Activated CD4-positive, alpha-beta T cell treated with anti-CD3 and anti-CD28 coated beads, Interleukin-2, amount 10 ng/mL, durations not matched to agents 24 days and 14 days (primary cell): ENCODE measurements at regions not wholly inside any gene's neighbourhood (a gene's known extent, or its start where the extent isn't known, plus 50 kb on each side); places are given as distances from the start of the nearest gene placed in this dataset.

Experiments used
- DNase-seq: peaks from one replicate; pipeline ENCODE4 v3.0.0; 2022
- H3K27ac Mint-ChIP-seq: one replicate; pipeline ENCODE4 v1.8.0; 2022; ENCODE audit warnings: mild to moderate bottlenecking, mixed read lengths
- H3K27me3 Mint-ChIP-seq: one replicate; pipeline ENCODE4 v1.8.0; 2022; ENCODE audit warnings: mixed read lengths
- H3K36me3 Mint-ChIP-seq: one replicate; pipeline ENCODE4 v1.8.0; 2022; ENCODE audit warnings: low read depth, mild to moderate bottlenecking, mixed read lengths
- H3K4me1 Mint-ChIP-seq: one replicate; pipeline ENCODE4 v1.8.0; 2021; ENCODE audit warnings: mixed read lengths
- H3K4me3 Mint-ChIP-seq: one replicate; pipeline ENCODE4 v1.8.0; 2022; ENCODE audit warnings: mild to moderate bottlenecking, moderate library complexity, mixed read lengths
- H3K9me3 Mint-ChIP-seq: one replicate; pipeline ENCODE4 v1.8.0; 2021; ENCODE audit warnings: mixed read lengths
- intact Hi-C: fragments of 100-400 bp; cut with micrococcal nuclease; formaldehyde crosslinking; loops from one replicate; pipeline ENCODE4 v1.15.1; 2023

GRCh38 chr2:125857971-125858794, 797.8 kb upstream of the GYPC start:
- no peaks in the 10 kb centered on the region for H3K36me3 Mint-ChIP-seq
- no peak overlapping the region for H3K27ac Mint-ChIP-seq
- H3K4me1 Mint-ChIP-seq = no peaks in the 10 kb centered on the region
- intact Hi-C loops = no loop called here
- DNase-seq = no peak
- H3K27me3 Mint-ChIP-seq = no peaks in the 10 kb centered on the region
- H3K4me3 Mint-ChIP-seq = no peak overlapping the region
- no peaks in the 10 kb centered on the region for H3K9me3 Mint-ChIP-seq

- DNase-seq = no peak
- no peak overlapping the region for H3K27ac Mint-ChIP-seq
- H3K27me3 Mint-ChIP-seq = no peaks in the 10 kb centered on the region
- intact Hi-C loops = no loop called here
- no peaks in the 10 kb centered on the region for H3K9me3 Mint-ChIP-seq
- H3K4me1 Mint-ChIP-seq = no peaks in the 10 kb centered on the region
- no peak overlapping the region for H3K4me3 Mint-ChIP-seq
- no peaks in the 10 kb centered on the region for H3K36me3 Mint-ChIP-seq
Measured at GRCh38 chr2:125861461-125861860, 794.5 kb upstream of the GYPC start.

- no peaks in the 10 kb centered on the region for H3K27me3 Mint-ChIP-seq
- no peak for DNase-seq
- no peaks in the 10 kb centered on the region for H3K36me3 Mint-ChIP-seq
- intact Hi-C loops = no loop called here
- H3K9me3 Mint-ChIP-seq = no peaks in the 10 kb centered on the region
- H3K27ac Mint-ChIP-seq = no peak overlapping the region
- H3K4me3 Mint-ChIP-seq = no peak overlapping the region
- no peaks in the 10 kb centered on the region for H3K4me1 Mint-ChIP-seq
Measured at GRCh38 chr2:125867908-125868307, 788.0 kb upstream of the GYPC start.

GRCh38 chr2:125870264-125870663, 785.7 kb upstream of the GYPC start:
- Mint-ChIP-seq H3K9me3 (no peaks in the 10 kb centered on the region), H3K4me1 (no peaks in the 10 kb centered on the region), H3K36me3 (no peaks in the 10 kb centered on the region), H3K4me3 (no peak overlapping the region), H3K27ac (no peak overlapping the region), H3K27me3 (no peaks in the 10 kb centered on the region)
- intact Hi-C loops = no loop called here
- DNase-seq = no peak

GRCh38 chr2:125870746-125871145, 785.2 kb upstream of the GYPC start:
- H3K9me3 Mint-ChIP-seq = no peaks in the 10 kb centered on the region
- intact Hi-C loops = no loop called here
- H3K27me3 Mint-ChIP-seq = no peaks in the 10 kb centered on the region
- no peaks in the 10 kb centered on the region for H3K4me1 Mint-ChIP-seq
- DNase-seq = no peak
- H3K4me3 Mint-ChIP-seq = no peak overlapping the region
- no peak overlapping the region for H3K27ac Mint-ChIP-seq
- H3K36me3 Mint-ChIP-seq = no peaks in the 10 kb centered on the region

GRCh38 chr2:125874564-125874963, 781.4 kb upstream of the GYPC start:
- no peak overlapping the region for H3K27ac Mint-ChIP-seq
- no peak for DNase-seq
- no peaks in the 10 kb centered on the region for H3K36me3 Mint-ChIP-seq
- H3K27me3 Mint-ChIP-seq = no peaks in the 10 kb centered on the region
- no peaks in the 10 kb centered on the region for H3K9me3 Mint-ChIP-seq
- intact Hi-C loops = no loop called here
- no peaks in the 10 kb centered on the region for H3K4me1 Mint-ChIP-seq
- no peak overlapping the region for H3K4me3 Mint-ChIP-seq

- Mint-ChIP-seq H3K4me1 (no peaks in the 10 kb centered on the region), H3K4me3 (no peak overlapping the region), H3K27ac (no peak overlapping the region), H3K9me3 (peaks cover 11% of the 10 kb centered on the region), H3K36me3 (no peaks in the 10 kb centered on the region), H3K27me3 (no peaks in the 10 kb centered on the region)
- intact Hi-C loops = no loop called here
- no peak for DNase-seq
Measured at GRCh38 chr2:125885340-125885739, 770.6 kb upstream of the GYPC start.

GRCh38 chr2:125886153-125886552, 769.8 kb upstream of the GYPC start:
- Mint-ChIP-seq H3K36me3 (no peaks in the 10 kb centered on the region), H3K9me3 (peaks cover 11% of the 10 kb centered on the region), H3K27ac (no peak overlapping the region), H3K27me3 (no peaks in the 10 kb centered on the region), H3K4me1 (no peaks in the 10 kb centered on the region), H3K4me3 (no peak overlapping the region)
- DNase-seq = no peak
- intact Hi-C loops = no loop called here

- Mint-ChIP-seq H3K36me3 (no peaks in the 10 kb centered on the region), H3K27ac (no peak overlapping the region), H3K27me3 (no peaks in the 10 kb centered on the region), H3K9me3 (no peaks in the 10 kb centered on the region), H3K4me1 (no peaks in the 10 kb centered on the region), H3K4me3 (no peak overlapping the region)
- no peak for DNase-seq
- intact Hi-C loops = no loop called here
Measured at GRCh38 chr2:125901278-125901677, 754.7 kb upstream of the GYPC start.

- no peaks in the 10 kb centered on the region for H3K4me1 Mint-ChIP-seq
- H3K27ac Mint-ChIP-seq = no peak overlapping the region
- intact Hi-C loops = no loop called here
- H3K36me3 Mint-ChIP-seq = no peaks in the 10 kb centered on the region
- H3K27me3 Mint-ChIP-seq = no peaks in the 10 kb centered on the region
- no peak for DNase-seq
- no peak overlapping the region for H3K4me3 Mint-ChIP-seq
- H3K9me3 Mint-ChIP-seq = peaks cover 4% of the 10 kb centered on the region
Measured at GRCh38 chr2:125925891-125926546, 729.9 kb upstream of the GYPC start.

GRCh38 chr2:125935559-125935958, 720.4 kb upstream of the GYPC start:
- Mint-ChIP-seq H3K9me3 (no peaks in the 10 kb centered on the region), H3K27ac (no peak overlapping the region), H3K27me3 (no peaks in the 10 kb centered on the region), H3K36me3 (no peaks in the 10 kb centered on the region), H3K4me3 (no peak overlapping the region), H3K4me1 (no peaks in the 10 kb centered on the region)
- DNase-seq = no peak
- intact Hi-C loops = no loop called here

GRCh38 chr2:125942585-125943424, 713.2 kb upstream of the GYPC start:
- intact Hi-C loops = no loop called here
- H3K9me3 Mint-ChIP-seq = no peaks in the 10 kb centered on the region
- H3K27ac Mint-ChIP-seq = no peak overlapping the region
- H3K36me3 Mint-ChIP-seq = no peaks in the 10 kb centered on the region
- DNase-seq = no peak
- no peak overlapping the region for H3K4me3 Mint-ChIP-seq
- H3K4me1 Mint-ChIP-seq = no peaks in the 10 kb centered on the region
- no peaks in the 10 kb centered on the region for H3K27me3 Mint-ChIP-seq

- H3K36me3 Mint-ChIP-seq = no peaks in the 10 kb centered on the region
- no peaks in the 10 kb centered on the region for H3K4me1 Mint-ChIP-seq
- intact Hi-C loops = no loop called here
- DNase-seq = no peak
- H3K9me3 Mint-ChIP-seq = peaks cover 5% of the 10 kb centered on the region
- no peak overlapping the region for H3K27ac Mint-ChIP-seq
- H3K27me3 Mint-ChIP-seq = no peaks in the 10 kb centered on the region
- H3K4me3 Mint-ChIP-seq = no peak overlapping the region
Measured at GRCh38 chr2:125959047-125959446, 696.9 kb upstream of the GYPC start.

- no peak for DNase-seq
Measured at GRCh38 chr2:125961739-125962138, 694.2 kb upstream of the GYPC start.

More at GRCh38 chr2:125961739-125962138, 694.2 kb upstream of the GYPC start:
- H3K27ac Mint-ChIP-seq = no peak overlapping the region
- no peak overlapping the region for H3K4me3 Mint-ChIP-seq
- H3K36me3 Mint-ChIP-seq = no peaks in the 10 kb centered on the region
- H3K9me3 Mint-ChIP-seq = no peaks in the 10 kb centered on the region
- no peaks in the 10 kb centered on the region for H3K4me1 Mint-ChIP-seq
- no peaks in the 10 kb centered on the region for H3K27me3 Mint-ChIP-seq
- intact Hi-C loops = no loop called here
